K562 (cell line): ENCODE measurements at regions not wholly inside any gene's neighbourhood (a gene's known extent, or its start where the extent isn't known, plus 50 kb on each side); places are given as distances from the start of the nearest gene placed in this dataset.

Source experiments
- FOXJ3 ChIP-seq: sonication (generic); formaldehyde crosslinking; IDR thresholded peaks from 2 replicates; pipeline ENCODE4 v1.4.0; 2020; ENCODE audit warnings: mild to moderate bottlenecking, missing genetic modification reagents
- MTF1 ChIP-seq: fragments of 250-450 bp; sonication (Bioruptor Pico); IDR thresholded peaks from 2 replicates; pipeline ENCODE4 v1.9.0; 2021; ENCODE audit warnings: moderate library complexity, mild to moderate bottlenecking, inconsistent platforms, borderline replicate concordance
- MYBL2 ChIP-seq, 2 experiments: fragments of 450-650 bp in 1 of 2; sonication (generic) in 1 of 2; formaldehyde crosslinking in 1 of 2; IDR thresholded peaks; 2 replicates each; pipeline versions ENCODE4 v1.6.1 to v1.8.1; 2017 to 2022; ENCODE audit warnings: borderline replicate concordance in 1 of 2, inconsistent platforms in 1 of 2, low read depth in 1 of 2, mild to moderate bottlenecking in 1 of 2, missing genetic modification reagents in 1 of 2, moderate library complexity in 1 of 2
- SRSF9 ChIP-seq: fragments of 200-400 bp; formaldehyde crosslinking; IDR thresholded peaks from 2 replicates; pipeline ENCODE4 v1.6.1; 2017; ENCODE audit warnings: low read depth, low read length, borderline replicate concordance
- ZFX ChIP-seq: sonication (generic); formaldehyde crosslinking; IDR thresholded peaks from 2 replicates; pipeline ENCODE4 v1.8.0; 2022; ENCODE audit warnings: mild to moderate bottlenecking, missing genetic modification reagents, moderate library complexity
- ZNF324 ChIP-seq: fragments of 250-450 bp; sonication (Bioruptor Pico); IDR thresholded peaks from 2 replicates; pipeline ENCODE4 v1.4.0; 2020; ENCODE audit warnings: mild to moderate bottlenecking
- ZNF445 ChIP-seq: fragments of 250-450 bp; sonication (Bioruptor Pico); IDR thresholded peaks from 2 replicates; pipeline ENCODE4 v1.4.0; 2020; ENCODE audit warnings: low read depth, mild to moderate bottlenecking, moderate library complexity
- ZNF699 ChIP-seq: fragments of 250-450 bp; sonication (Bioruptor Pico); IDR thresholded peaks from 2 replicates; pipeline ENCODE4 v1.8.0; 2021; ENCODE audit warnings: mild to moderate bottlenecking, moderate library complexity; ENCODE audit not compliant: insufficient replicate concordance
- ZNF77 ChIP-seq: fragments of 250-450 bp; sonication (Bioruptor Pico); IDR thresholded peaks from 2 replicates; pipeline ENCODE4 v1.5.0; 2020
- TF ChIP-seq, protein P1 (sequence below): fragments of 450-650 bp; IDR thresholded peaks from 2 replicates; pipeline ENCODE4 v1.6.1; 2016; ENCODE audit warnings: low read depth
- TF ChIP-seq, protein P2 (sequence below): sonication (generic); IDR thresholded peaks from 2 replicates; pipeline ENCODE4 v1.6.1; 2016
- TF ChIP-seq, protein P3 (sequence below): fragments of 450-650 bp; IDR thresholded peaks from 2 replicates; pipeline ENCODE4 v1.6.1; 2014; ENCODE audit warnings: low read depth, mild to moderate bottlenecking, moderate library complexity, borderline replicate concordance
- TF ChIP-seq, protein P4 (sequence below): fragments of 450-650 bp; IDR thresholded peaks from 2 replicates; pipeline ENCODE4 v1.6.1; 2017; ENCODE audit warnings: antibody characterized with exemption, mild to moderate bottlenecking

DNA sequence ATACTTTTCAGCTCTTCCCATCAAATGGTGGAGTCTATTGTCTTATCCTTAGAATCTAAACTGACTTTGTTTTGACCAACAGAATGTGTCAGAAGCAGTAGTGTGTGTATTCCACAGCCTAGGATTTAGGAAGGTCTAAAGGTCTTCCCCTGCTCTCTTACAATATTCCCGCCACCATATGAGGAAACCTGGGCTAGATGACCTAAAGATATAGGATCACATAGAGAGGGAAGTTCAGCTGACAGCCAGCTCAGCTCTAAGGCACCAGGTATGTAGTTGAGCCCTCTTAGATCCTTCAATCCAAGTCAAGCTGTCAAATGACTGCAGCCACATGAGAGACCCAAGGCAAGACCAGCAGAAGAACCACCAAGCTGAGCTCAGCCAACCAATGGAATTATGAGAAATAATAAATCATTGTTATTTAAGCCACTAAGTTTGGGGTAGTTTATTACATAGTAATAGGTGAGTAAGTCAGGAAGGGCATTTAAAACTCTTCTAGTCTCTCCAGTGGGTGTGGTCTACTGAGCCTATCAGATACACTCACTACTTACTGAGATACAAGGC, 227.7 kb upstream of the HES1 start (continued):
- TF ChIP-seq, protein P1, sequence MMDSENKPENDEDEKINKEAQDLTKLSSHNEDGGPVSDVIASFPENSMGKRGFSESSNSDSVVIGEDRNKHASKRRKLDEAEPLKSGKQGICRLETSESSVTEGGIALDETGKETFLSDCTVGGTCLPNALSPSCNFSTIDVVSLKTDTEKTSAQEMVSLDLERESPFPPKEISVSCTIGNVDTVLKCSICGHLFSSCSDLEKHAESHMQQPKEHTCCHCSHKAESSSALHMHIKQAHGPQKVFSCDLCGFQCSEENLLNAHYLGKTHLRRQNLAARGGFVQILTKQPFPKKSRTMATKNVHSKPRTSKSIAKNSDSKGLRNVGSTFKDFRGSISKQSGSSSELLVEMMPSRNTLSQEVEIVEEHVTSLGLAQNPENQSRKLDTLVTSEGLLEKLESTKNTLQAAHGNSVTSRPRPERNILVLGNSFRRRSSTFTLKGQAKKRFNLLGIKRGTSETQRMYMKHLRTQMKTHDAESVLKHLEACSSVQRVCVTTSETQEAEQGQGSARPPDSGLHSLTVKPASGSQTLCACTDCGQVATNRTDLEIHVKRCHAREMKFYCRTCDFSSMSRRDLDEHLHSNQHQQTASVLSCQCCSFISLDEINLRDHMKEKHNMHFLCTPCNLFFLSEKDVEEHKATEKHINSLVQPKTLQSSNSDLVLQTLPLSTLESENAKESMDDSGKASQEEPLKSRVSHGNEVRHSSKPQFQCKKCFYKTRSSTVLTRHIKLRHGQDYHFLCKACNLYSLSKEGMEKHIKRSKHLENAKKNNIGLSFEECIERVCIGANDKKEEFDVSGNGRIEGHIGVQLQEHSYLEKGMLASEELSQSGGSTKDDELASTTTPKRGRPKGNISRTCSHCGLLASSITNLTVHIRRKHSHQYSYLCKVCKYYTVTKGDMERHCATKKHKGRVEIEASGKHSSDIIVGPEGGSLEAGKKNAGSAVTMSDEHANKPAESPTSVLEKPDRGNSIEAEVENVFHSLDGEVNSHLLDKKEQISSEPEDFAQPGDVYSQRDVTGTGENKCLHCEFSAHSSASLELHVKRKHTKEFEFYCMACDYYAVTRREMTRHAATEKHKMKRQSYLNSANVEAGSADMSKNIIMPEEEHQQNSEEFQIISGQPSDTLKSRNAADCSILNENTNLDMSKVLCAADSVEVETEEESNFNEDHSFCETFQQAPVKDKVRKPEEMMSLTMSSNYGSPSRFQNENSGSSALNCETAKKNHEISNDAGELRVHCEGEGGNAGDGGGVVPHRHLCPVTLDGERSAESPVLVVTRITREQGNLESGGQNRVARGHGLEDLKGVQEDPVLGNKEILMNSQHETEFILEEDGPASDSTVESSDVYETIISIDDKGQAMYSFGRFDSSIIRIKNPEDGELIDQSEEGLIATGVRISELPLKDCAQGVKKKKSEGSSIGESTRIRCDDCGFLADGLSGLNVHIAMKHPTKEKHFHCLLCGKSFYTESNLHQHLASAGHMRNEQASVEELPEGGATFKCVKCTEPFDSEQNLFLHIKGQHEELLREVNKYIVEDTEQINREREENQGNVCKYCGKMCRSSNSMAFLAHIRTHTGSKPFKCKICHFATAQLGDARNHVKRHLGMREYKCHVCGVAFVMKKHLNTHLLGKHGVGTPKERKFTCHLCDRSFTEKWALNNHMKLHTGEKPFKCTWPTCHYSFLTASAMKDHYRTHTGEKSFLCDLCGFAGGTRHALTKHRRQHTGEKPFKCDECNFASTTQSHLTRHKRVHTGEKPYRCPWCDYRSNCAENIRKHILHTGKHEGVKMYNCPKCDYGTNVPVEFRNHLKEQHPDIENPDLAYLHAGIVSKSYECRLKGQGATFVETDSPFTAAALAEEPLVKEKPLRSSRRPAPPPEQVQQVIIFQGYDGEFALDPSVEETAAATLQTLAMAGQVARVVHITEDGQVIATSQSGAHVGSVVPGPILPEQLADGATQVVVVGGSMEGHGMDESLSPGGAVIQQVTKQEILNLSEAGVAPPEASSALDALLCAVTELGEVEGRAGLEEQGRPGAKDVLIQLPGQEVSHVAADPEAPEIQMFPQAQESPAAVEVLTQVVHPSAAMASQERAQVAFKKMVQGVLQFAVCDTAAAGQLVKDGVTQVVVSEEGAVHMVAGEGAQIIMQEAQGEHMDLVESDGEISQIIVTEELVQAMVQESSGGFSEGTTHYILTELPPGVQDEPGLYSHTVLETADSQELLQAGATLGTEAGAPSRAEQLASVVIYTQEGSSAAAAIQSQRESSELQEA: no peak
- TF ChIP-seq, protein P2, sequence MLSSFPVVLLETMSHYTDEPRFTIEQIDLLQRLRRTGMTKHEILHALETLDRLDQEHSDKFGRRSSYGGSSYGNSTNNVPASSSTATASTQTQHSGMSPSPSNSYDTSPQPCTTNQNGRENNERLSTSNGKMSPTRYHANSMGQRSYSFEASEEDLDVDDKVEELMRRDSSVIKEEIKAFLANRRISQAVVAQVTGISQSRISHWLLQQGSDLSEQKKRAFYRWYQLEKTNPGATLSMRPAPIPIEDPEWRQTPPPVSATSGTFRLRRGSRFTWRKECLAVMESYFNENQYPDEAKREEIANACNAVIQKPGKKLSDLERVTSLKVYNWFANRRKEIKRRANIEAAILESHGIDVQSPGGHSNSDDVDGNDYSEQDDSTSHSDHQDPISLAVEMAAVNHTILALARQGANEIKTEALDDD: peak; percentile 39; the same call in 1 of the 2 replicates
- no peak for TF ChIP-seq ZNF699
- TF ChIP-seq ZNF445 (CRISPR knock-in tag): no peak
- TF ChIP-seq, protein P3, sequence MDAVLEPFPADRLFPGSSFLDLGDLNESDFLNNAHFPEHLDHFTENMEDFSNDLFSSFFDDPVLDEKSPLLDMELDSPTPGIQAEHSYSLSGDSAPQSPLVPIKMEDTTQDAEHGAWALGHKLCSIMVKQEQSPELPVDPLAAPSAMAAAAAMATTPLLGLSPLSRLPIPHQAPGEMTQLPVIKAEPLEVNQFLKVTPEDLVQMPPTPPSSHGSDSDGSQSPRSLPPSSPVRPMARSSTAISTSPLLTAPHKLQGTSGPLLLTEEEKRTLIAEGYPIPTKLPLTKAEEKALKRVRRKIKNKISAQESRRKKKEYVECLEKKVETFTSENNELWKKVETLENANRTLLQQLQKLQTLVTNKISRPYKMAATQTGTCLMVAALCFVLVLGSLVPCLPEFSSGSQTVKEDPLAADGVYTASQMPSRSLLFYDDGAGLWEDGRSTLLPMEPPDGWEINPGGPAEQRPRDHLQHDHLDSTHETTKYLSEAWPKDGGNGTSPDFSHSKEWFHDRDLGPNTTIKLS: peak; percentile 34; the same call in 1 of the 2 replicates
- no peak for TF ChIP-seq FOXJ3 (CRISPR knock-in tag)
- TF ChIP-seq ZNF324 (CRISPR knock-in tag): no peak
- TF ChIP-seq MTF1 (CRISPR knock-in tag): no peak
- TF ChIP-seq, protein P4, sequence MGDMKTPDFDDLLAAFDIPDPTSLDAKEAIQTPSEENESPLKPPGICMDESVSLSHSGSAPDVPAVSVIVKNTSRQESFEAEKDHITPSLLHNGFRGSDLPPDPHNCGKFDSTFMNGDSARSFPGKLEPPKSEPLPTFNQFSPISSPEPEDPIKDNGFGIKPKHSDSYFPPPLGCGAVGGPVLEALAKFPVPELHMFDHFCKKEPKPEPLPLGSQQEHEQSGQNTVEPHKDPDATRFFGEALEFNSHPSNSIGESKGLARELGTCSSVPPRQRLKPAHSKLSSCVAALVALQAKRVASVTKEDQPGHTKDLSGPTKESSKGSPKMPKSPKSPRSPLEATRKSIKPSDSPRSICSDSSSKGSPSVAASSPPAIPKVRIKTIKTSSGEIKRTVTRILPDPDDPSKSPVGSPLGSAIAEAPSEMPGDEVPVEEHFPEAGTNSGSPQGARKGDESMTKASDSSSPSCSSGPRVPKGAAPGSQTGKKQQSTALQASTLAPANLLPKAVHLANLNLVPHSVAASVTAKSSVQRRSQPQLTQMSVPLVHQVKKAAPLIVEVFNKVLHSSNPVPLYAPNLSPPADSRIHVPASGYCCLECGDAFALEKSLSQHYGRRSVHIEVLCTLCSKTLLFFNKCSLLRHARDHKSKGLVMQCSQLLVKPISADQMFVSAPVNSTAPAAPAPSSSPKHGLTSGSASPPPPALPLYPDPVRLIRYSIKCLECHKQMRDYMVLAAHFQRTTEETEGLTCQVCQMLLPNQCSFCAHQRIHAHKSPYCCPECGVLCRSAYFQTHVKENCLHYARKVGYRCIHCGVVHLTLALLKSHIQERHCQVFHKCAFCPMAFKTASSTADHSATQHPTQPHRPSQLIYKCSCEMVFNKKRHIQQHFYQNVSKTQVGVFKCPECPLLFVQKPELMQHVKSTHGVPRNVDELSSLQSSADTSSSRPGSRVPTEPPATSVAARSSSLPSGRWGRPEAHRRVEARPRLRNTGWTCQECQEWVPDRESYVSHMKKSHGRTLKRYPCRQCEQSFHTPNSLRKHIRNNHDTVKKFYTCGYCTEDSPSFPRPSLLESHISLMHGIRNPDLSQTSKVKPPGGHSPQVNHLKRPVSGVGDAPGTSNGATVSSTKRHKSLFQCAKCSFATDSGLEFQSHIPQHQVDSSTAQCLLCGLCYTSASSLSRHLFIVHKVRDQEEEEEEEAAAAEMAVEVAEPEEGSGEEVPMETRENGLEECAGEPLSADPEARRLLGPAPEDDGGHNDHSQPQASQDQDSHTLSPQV: no peak
- TF ChIP-seq SRSF9: no peak
- no peak for TF ChIP-seq ZFX (CRISPR knock-in tag)
- no peak for TF ChIP-seq ZNF77 (CRISPR knock-in tag)
- no peak for TF ChIP-seq MYBL2 (IDR thresholded peaks at IDR 0.05; ENCODE audit: low read depth)
- TF ChIP-seq MYBL2 (CRISPR knock-in tag; IDR thresholded peaks at IDR 0.05; ENCODE audit: borderline replicate concordance): no peak
